GM18873 (cell line): ENCODE measurements at regions not wholly inside any gene's neighbourhood (a gene's known extent, or its start where the extent isn't known, plus 50 kb on each side); places are given as distances from the start of the nearest gene placed in this dataset.
"Not testable (repeated sequence)": the region's sequence is repeated elsewhere in the genome, so short reads cannot be mapped to it uniquely, and the experiment has no call there.

ENCODE experiments used
- ATAC-seq: cut with Tn5 transposase; IDR thresholded peaks from one replicate; pipeline ENCODE4 v1.9.1; 2021; ENCODE audit warnings: mild to moderate bottlenecking, moderate library complexity, moderate number of reproducible peaks; ENCODE audit not compliant: unreplicated experiment, low FRiP score

GRCh38 chr6:140209775-140210174 is 835.3 kb upstream of the CITED2 start:
- ATAC-seq: no peak

- no peak for ATAC-seq
Measured at GRCh38 chr6:140208286-140208685, 833.8 kb upstream of the CITED2 start.

- no peak for ATAC-seq
Measured at GRCh38 chr6:140205795-140206593, 831.5 kb upstream of the CITED2 start.

GRCh38 chr6:140204154-140204553 is 829.7 kb upstream of the CITED2 start:
- ATAC-seq: no peak

GRCh38 chr6:140203661-140204147 is 829.3 kb upstream of the CITED2 start:
- ATAC-seq: no peak

- ATAC-seq: no peak
Measured at GRCh38 chr6:140202964-140203515, 828.6 kb upstream of the CITED2 start.

- no peak for ATAC-seq
Measured at GRCh38 chr6:140201787-140202458, 827.5 kb upstream of the CITED2 start.

GRCh38 chr6:140193269-140193668 is 818.8 kb upstream of the CITED2 start:
- no peak for ATAC-seq

- ATAC-seq: no peak
Measured at GRCh38 chr6:140192018-140192417, 817.6 kb upstream of the CITED2 start.

GRCh38 chr6:140189263-140189662 is 814.8 kb upstream of the CITED2 start:
- ATAC-seq: not testable (repeated sequence)

- no peak for ATAC-seq
Measured at GRCh38 chr6:140185991-140186390, 811.5 kb upstream of the CITED2 start.

GRCh38 chr6:140183881-140184280 is 809.4 kb upstream of the CITED2 start:
- no peak for ATAC-seq

- ATAC-seq: no peak
Measured at GRCh38 chr6:140182821-140183220, 808.4 kb upstream of the CITED2 start.

GRCh38 chr6:140181876-140182275 is 807.4 kb upstream of the CITED2 start:
- no peak for ATAC-seq

- no peak for ATAC-seq
Measured at GRCh38 chr6:140180306-140180705, 805.9 kb upstream of the CITED2 start.

GRCh38 chr6:140178935-140179334 is 804.5 kb upstream of the CITED2 start:
- no peak for ATAC-seq

- ATAC-seq: no peak
Measured at GRCh38 chr6:140178520-140178919, 804.1 kb upstream of the CITED2 start.

GRCh38 chr6:140176306-140176705 is 801.9 kb upstream of the CITED2 start:
- ATAC-seq: no peak

- no peak for ATAC-seq
Measured at GRCh38 chr6:140175486-140175885, 801.0 kb upstream of the CITED2 start.

GRCh38 chr6:140174524-140174923 is 800.1 kb upstream of the CITED2 start:
- ATAC-seq: no peak

GRCh38 chr6:140168365-140168764 is 793.9 kb upstream of the CITED2 start:
- no peak for ATAC-seq
